GM21367 (cell line): ENCODE measurements at regions not wholly inside any gene's neighbourhood (a gene's known extent, or its start where the extent isn't known, plus 50 kb on each side); places are given as distances from the start of the nearest gene placed in this dataset.
A peak's percentile ranks its signal among the peaks of the same experiment; 100 is the strongest.
"Not testable (repeated sequence)": the region's sequence is repeated elsewhere in the genome, so short reads cannot be mapped to it uniquely, and the experiment has no call there.

Experiments used
- ATAC-seq: cut with Tn5 transposase; IDR thresholded peaks from one replicate; pipeline ENCODE4 v1.9.1; 2021; ENCODE audit not compliant: unreplicated experiment

- ATAC-seq: no peak
Observed at GRCh38 chr14:21940887-21941856, 267.6 kb upstream of the OR4E1 start.

- no peak for ATAC-seq
Observed at GRCh38 chr14:21939836-21940235, 266.2 kb upstream of the OR4E1 start.

- ATAC-seq: no peak
Observed at GRCh38 chr14:21937996-21938395, 264.4 kb upstream of the OR4E1 start.

- no peak for ATAC-seq
Observed at GRCh38 chr14:21933681-21934080, 260.1 kb upstream of the OR4E1 start.

GRCh38 chr14:21924479-21924878, 250.9 kb upstream of the OR4E1 start:
- ATAC-seq: peak; percentile 74

- peak; percentile 64 for ATAC-seq
Observed at GRCh38 chr14:21923820-21924219, 250.2 kb upstream of the OR4E1 start.

GRCh38 chr14:21921453-21921852, 247.8 kb upstream of the OR4E1 start:
- no peak for ATAC-seq

GRCh38 chr14:21917699-21918436, 244.2 kb upstream of the OR4E1 start:
- ATAC-seq: no peak

- ATAC-seq: no peak
Observed at GRCh38 chr14:21915826-21916225, 242.2 kb upstream of the OR4E1 start.

- ATAC-seq: no peak
Observed at GRCh38 chr14:21913759-21914158, 240.1 kb upstream of the OR4E1 start.

GRCh38 chr14:21912367-21912766, 238.7 kb upstream of the OR4E1 start:
- ATAC-seq: no peak

GRCh38 chr14:21911877-21912276, 238.3 kb upstream of the OR4E1 start:
- ATAC-seq: no peak

- no peak for ATAC-seq
Observed at GRCh38 chr14:21910260-21910659, 236.6 kb upstream of the OR4E1 start.

- ATAC-seq: no peak
Observed at GRCh38 chr14:21902561-21903181, 229.1 kb upstream of the OR4E1 start.

- not testable (repeated sequence) for ATAC-seq
Observed at GRCh38 chr14:21894898-21895194, 221.2 kb upstream of the OR4E1 start.

- no peak for ATAC-seq
Observed at GRCh38 chr14:21894003-21894897, 220.6 kb upstream of the OR4E1 start.

GRCh38 chr14:21891921-21892320, 218.3 kb upstream of the OR4E1 start:
- no peak for ATAC-seq

GRCh38 chr14:21884995-21885394, 211.4 kb upstream of the OR4E1 start:
- ATAC-seq: no peak

GRCh38 chr14:21882226-21882625, 208.6 kb upstream of the OR4E1 start:
- no peak for ATAC-seq

- no peak for ATAC-seq
Observed at GRCh38 chr14:21880918-21881317, 207.3 kb upstream of the OR4E1 start.

GRCh38 chr14:21875791-21876190, 202.2 kb upstream of the OR4E1 start:
- ATAC-seq: no peak
